Renal cortex interstitium (tissue), 11 donors: ENCODE measurements at regions not wholly inside any gene's neighbourhood (a gene's known extent, or its start where the extent isn't known, plus 50 kb on each side); places are given as distances from the start of the nearest gene placed in this dataset.

Source experiments
- DNase-seq, 11 donors: peaks; one replicate each; pipeline ENCODE4 v3.0.0-alpha.2; 2013; ENCODE audit warnings: low read depth in 9 of 11, low spot score in 4 of 11; ENCODE audit errors: extremely low read depth in 1 of 11

- DNase-seq, result no peak
Observed at GRCh38 chr7:114843102-114843501, 78.8 kb upstream of the MDFIC start.

DNA sequence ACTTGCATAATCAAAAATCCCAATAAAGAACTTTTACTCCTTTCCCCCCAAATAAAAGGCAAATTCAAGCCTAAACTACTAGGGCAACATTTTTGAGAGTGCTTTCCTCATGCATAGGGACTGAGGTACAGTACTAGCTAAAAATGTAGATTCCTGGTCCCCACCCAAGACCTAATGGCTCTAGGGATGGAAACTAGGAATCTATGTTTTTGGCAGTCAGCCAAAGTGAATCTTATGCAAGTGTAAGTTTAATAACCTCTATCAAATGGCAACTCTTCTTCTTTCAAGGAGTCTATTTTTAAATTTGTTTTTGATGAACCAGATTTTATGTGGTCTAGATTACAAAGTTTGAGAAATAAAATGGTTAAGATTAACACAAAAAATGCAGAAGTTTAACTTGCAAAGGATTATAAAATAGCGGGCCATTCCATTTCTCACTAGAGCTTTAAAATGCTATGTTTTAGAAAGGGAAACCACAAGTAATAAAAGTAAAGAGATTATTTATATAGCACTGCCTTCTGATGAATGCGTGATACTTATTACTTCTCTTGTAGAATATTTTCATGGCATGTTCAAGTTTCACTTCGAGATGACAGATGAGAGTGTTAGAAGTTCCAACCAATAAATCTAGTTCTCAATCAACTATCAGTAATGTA lies 70.4 kb upstream of the MDFIC start:
- no peak for DNase-seq

- DNase-seq, result no peak
Observed at GRCh38 chr7:114852293-114852692, 69.6 kb upstream of the MDFIC start.

GRCh38 chr7:114853189-114853588 lies 68.7 kb upstream of the MDFIC start:
- no peak for DNase-seq

GRCh38 chr7:114854369-114854768 lies 67.5 kb upstream of the MDFIC start:
- DNase-seq, result no peak

- peak in 3 of 11 donors; percentile 8 to 21 (median 9) for DNase-seq
Observed at GRCh38 chr7:114856625-114857024, 65.3 kb upstream of the MDFIC start.

- DNase-seq, result no peak
Observed at GRCh38 chr7:114857605-114858004, 64.3 kb upstream of the MDFIC start.

DNA sequence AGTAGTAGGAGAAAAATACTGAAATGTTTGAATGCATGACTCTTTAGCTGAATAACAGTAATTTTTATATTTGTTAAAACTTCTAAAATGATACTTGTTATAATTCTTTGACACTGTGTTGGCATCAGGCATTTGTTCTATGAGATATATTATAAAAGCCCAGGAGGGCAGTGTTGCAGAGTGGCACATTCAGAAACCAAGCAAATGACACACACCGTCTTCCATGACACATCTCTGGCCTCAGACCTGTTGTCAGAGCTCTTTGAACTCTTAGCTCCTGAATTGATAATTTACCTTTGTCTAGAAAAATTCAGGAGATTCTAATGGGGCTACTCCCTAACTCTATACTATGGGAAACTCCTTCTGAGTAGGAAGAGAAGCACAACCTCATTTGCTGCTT lies 62.4 kb upstream of the MDFIC start:
- no peak for DNase-seq

GRCh38 chr7:114860206-114860605 lies 61.7 kb upstream of the MDFIC start:
- DNase-seq, result no peak

DNA sequence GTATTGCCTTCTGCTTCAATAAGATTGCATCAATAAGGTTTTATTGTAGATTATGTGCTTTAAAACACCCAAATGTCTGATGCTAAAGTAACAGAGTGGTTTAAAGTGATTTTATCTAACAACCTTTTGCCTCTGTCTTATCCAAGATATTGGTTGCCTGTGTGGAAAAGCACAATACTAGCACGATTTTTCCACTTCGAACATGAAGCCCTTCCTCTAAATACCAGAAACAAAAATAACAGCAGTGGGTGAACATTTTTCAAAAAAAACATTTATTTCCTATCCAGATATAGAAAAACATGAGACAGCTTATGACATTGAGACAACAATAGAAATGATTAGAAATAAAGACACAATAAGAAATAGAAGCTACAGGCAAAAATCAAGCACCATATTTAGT lies 59.5 kb upstream of the MDFIC start:
- no peak for DNase-seq

DNA sequence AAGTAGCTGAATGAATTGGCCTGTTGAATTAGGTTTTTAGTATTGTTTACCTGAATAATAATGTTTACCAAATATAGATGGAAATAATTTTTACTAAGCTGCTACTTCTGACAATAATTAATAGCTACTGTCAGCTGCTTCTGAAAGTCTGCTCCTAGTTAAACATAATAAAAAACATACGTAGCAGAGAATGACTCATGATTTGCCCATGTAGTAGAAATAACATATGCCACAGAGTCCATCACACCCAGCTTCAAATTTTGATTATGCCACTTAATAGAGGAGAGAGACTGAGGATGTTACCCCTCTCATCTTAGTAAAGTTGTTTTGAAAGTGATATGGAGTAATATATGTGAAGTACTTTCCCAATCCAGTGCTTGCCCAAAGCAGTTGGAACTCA lies 57.6 kb upstream of the MDFIC start:
- no peak for DNase-seq

DNA sequence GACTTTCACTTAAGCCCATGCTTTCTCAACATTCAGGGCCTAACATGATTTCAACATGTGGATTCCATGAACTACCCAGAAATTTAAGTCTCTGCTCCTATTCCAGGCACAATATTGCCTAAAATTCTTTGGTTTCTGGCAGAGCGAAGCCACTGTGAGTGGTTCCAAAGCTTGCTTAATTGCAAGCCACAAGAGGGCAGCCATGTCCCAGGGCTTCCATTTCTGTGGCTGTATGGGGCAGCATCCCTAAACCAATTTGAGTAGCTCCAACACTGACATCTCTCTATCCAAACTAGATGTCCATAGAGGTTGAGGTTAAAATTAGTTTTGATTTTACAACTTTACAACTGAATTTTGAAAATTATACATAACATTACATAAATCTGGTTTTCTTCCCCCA lies 56.3 kb upstream of the MDFIC start:
- peak in 3 of 11 donors; percentile 6 to 14 (median 9) for DNase-seq
